ENCODE measurements at regions not wholly inside any gene's neighbourhood (a gene's known extent, or its start where the extent isn't known, plus 50 kb on each side); places are given as distances from the start of the nearest gene placed in this dataset.

GRCh38 chr11:8812438-8812837 lies 98.6 kb upstream of the AKIP1 start:
- no peak for TF ChIP-seq POLR2A (IDR thresholded peaks at IDR 0.05; ENCODE audit: low read depth, low read length)
- TF ChIP-seq TAF1 (IDR thresholded peaks at IDR 0.05; ENCODE audit: borderline replicate concordance, low read depth, low read length), result no peak

Measured in GM12892 (cell line).